Lung (tissue), 11 donors: ENCODE measurements at regions not wholly inside any gene's neighbourhood (a gene's known extent, or its start where the extent isn't known, plus 50 kb on each side); places are given as distances from the start of the nearest gene placed in this dataset.

ENCODE experiments used
- ATAC-seq: fragments of 200-7000 bp; cut with Tn5 transposase; one replicate; pipeline ENCODE4 v1.9.1; 2020; ENCODE audit warnings: moderate number of reproducible peaks; ENCODE audit not compliant: insufficient read depth, low FRiP score
- DNase-seq, 3 donors: peaks; one replicate each; pipeline ENCODE4 v3.0.0-alpha.2; 2013 to 2017
- H3K27ac ChIP-seq, 2 donors: one replicate each; pipeline ENCODE4 v1.5.1; 2013; ENCODE audit warnings: mild to moderate bottlenecking in 2 of 2, moderate library complexity in 2 of 2, control low read depth in 1 of 2, inconsistent platforms in 1 of 2, low read depth in 1 of 2, low read length in 1 of 2
- H3K27me3 ChIP-seq, 3 donors: one replicate each; pipeline ENCODE4 v1.5.1; 2013; ENCODE audit warnings: low read length in 2 of 3; ENCODE audit not compliant: control insufficient read depth in 3 of 3, insufficient read depth in 3 of 3
- H3K36me3 ChIP-seq, 4 donors: one replicate each; pipeline ENCODE4 v1.5.1; 2013; ENCODE audit warnings: low read length in 4 of 4, mild to moderate bottlenecking in 1 of 4, moderate library complexity in 1 of 4; ENCODE audit not compliant: control insufficient read depth in 4 of 4, insufficient read depth in 4 of 4
- H3K4me1 ChIP-seq, 5 donors: one replicate each; pipeline ENCODE4 v1.5.1; 2013; ENCODE audit warnings: low read length in 5 of 5, mild to moderate bottlenecking in 2 of 5, moderate library complexity in 1 of 5; ENCODE audit not compliant: control insufficient read depth in 5 of 5, insufficient read depth in 5 of 5
- H3K4me3 ChIP-seq: one replicate; pipeline ENCODE4 v1.5.1; 2013; ENCODE audit warnings: mild to moderate bottlenecking, control low read depth, moderate library complexity
- H3K9ac ChIP-seq, 2 donors: one replicate each; pipeline ENCODE4 v1.5.1; 2013; ENCODE audit warnings: low read length in 2 of 2, control low read depth in 1 of 2; ENCODE audit not compliant: insufficient read depth in 1 of 2
- H3K9me3 ChIP-seq, 4 donors: one replicate each; pipeline ENCODE4 v1.5.1; 2013; ENCODE audit warnings: low read length in 3 of 4, mild to moderate bottlenecking in 1 of 4, moderate library complexity in 1 of 4; ENCODE audit not compliant: control insufficient read depth in 4 of 4, insufficient read depth in 3 of 4
- WGBS, 2 donors: extraction: QIAGEN DNeasy Blood & Tissue Kit; methylation state at CpG; one replicate each; pipeline ENCODE4 v1.1.7; 2013; 5-methylcytosine and 5-hydroxymethylcytosine counted together
- TF ChIP-seq, protein P1 (sequence below): IDR thresholded peaks from 2 replicates; pipeline ENCODE4 v1.5.1; 2012; ENCODE audit warnings: mild to moderate bottlenecking; ENCODE audit errors: control extremely low read depth, extremely low read depth
- donor health status: control.
- donor health status: control.
- donor health status: Bipolar disorder and iron deficiency.
- donor health status: healthy.
- donor health status: DM: yes; HTN: yes; CAD: no.

DNA sequence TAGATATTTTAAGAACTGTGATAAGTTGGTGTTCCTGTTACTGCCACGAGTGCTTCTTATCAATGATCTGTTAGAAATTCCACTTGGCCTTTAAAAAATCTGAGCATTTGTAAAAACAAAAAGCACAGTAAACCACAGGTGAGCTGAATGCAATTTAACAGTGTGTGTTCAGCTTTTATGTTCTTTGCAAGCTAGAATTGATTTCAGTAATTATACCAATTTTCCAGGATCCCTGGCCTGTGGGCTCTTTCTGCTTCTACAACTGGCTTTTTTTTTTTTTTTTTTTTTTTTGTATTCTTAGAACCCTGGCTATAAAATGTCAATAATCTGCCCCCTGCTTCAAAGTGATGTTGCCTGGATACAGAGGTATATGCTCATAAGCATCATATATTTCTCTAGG is 548.5 kb upstream of the SLC8A1 start:
- Histone ChIP-seq H3K9ac (no peak overlapping the region), H3K36me3 (no peaks in the 10 kb centered on the region), H3K27me3 (no peaks in the 10 kb centered on the region), H3K4me1 (no peaks in the 10 kb centered on the region), H3K27ac (no peak overlapping the region), H3K4me3 (no peak overlapping the region), H3K9me3 (no peaks in the 10 kb centered on the region)
- 42 to 69% methylated on average over 1 of the region's 1 CpG for WGBS, 2 donors
- DNase-seq = no peak
- TF ChIP-seq, protein P1, sequence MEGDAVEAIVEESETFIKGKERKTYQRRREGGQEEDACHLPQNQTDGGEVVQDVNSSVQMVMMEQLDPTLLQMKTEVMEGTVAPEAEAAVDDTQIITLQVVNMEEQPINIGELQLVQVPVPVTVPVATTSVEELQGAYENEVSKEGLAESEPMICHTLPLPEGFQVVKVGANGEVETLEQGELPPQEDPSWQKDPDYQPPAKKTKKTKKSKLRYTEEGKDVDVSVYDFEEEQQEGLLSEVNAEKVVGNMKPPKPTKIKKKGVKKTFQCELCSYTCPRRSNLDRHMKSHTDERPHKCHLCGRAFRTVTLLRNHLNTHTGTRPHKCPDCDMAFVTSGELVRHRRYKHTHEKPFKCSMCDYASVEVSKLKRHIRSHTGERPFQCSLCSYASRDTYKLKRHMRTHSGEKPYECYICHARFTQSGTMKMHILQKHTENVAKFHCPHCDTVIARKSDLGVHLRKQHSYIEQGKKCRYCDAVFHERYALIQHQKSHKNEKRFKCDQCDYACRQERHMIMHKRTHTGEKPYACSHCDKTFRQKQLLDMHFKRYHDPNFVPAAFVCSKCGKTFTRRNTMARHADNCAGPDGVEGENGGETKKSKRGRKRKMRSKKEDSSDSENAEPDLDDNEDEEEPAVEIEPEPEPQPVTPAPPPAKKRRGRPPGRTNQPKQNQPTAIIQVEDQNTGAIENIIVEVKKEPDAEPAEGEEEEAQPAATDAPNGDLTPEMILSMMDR = no peak
- ATAC-seq = no peak

DNA sequence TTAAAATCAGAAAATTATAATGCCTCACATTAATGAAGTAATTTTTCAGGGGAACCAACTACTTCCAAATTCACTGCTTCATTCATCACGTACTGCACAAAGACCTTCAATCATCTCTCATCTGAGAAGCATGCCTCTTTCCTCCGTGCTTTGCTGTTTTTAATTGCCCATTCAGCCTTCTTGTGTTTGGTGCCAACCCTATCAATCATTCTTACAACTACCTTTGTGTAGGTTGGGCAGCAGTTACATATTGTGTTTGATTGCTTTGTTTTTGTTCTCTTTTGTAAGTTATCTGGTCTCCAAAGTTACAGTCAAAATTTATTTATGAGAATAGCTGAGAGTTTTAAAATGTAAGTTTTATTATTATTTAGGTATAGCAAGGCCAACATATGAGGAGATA is 549.0 kb upstream of the SLC8A1 start:
- DNase-seq (no peak), ATAC-seq (no peak)
- Histone ChIP-seq H3K9ac (no peak overlapping the region), H3K4me1 (no peaks in the 10 kb centered on the region), H3K9me3 (no peaks in the 10 kb centered on the region), H3K36me3 (no peaks in the 10 kb centered on the region), H3K4me3 (no peak overlapping the region), H3K27me3 (no peaks in the 10 kb centered on the region), H3K27ac (no peak overlapping the region)
- TF ChIP-seq, protein P1 = no peak
- 60 to 78% methylated on average over 2 of the region's 2 CpGs for WGBS, 2 donors

DNA sequence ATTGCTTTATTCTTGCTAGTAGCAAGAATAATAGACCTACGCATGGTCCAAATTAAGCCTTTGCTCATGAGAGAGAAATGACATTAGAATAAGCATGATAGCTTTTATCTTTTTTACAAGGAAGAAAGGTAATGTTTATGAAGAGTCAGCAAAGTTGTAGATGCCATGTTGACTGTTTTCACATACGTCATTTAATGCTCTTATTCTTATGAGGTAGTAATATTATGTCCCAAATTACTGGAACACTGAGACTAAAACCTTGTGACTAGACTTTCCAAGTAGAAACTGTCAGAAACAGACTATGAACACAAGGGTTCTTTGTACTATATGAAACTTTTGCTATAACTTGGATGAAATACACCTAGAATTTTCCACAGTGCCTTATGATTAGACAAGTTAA is 552.8 kb upstream of the SLC8A1 start:
- WGBS, 2 donors = 93 to 95% methylated on average over 2 of the region's 2 CpGs
- no peaks in the 10 kb centered on the region for H3K9me3 ChIP-seq
- no peak for ATAC-seq
- H3K36me3 ChIP-seq = no peaks in the 10 kb centered on the region
- no peaks in the 10 kb centered on the region for H3K27me3 ChIP-seq
- no peaks in the 10 kb centered on the region for H3K4me1 ChIP-seq
- H3K9ac ChIP-seq = no peak overlapping the region
- H3K27ac ChIP-seq = no peak overlapping the region
- peak in 1 of 3 donors; percentile 0 for DNase-seq
- no peak overlapping the region for H3K4me3 ChIP-seq
- TF ChIP-seq, protein P1 = no peak

DNA sequence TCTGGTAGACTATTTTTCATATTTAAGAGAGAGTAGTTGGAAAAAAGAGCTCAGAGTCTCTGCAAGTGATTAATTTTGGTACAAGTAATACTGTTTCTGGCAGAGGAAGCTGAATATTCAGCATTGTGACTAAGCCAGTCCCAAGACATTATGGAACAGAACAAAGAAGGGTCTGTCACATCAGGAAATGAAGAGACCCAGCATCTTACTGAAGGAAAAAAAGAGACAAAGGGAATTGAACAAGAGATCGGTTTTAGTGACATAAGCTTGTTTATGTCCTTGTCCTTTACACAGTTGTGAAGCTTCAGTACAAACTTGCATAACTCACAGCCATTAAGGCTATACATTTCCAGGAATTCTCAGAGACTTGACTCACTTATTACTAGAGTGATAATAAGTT is 568.5 kb upstream of the SLC8A1 start:
- TF ChIP-seq, protein P1 = no peak
- H3K27me3 ChIP-seq = no peaks in the 10 kb centered on the region
- no peaks in the 10 kb centered on the region for H3K9me3 ChIP-seq
- H3K36me3 ChIP-seq = no peaks in the 10 kb centered on the region
- DNase-seq (no peak), ATAC-seq (no peak)
- no peak overlapping the region for H3K9ac ChIP-seq
- H3K4me3 ChIP-seq = no peak overlapping the region
- 42 to 78% methylated on average over 1 of the region's 1 CpG for WGBS, 2 donors
- no peak overlapping the region for H3K27ac ChIP-seq
- no peaks in the 10 kb centered on the region for H3K4me1 ChIP-seq
